Esophagus muscularis mucosa (tissue), 4 donors: ENCODE measurements at regions not wholly inside any gene's neighbourhood (a gene's known extent, or its start where the extent isn't known, plus 50 kb on each side); places are given as distances from the start of the nearest gene placed in this dataset.

ENCODE experiments used
- DNase-seq: peaks from one replicate; pipeline ENCODE4 v3.0.0-alpha.2; 2017; ENCODE audit errors: extremely low spot score
- H3K27ac ChIP-seq, 4 donors: fragments of 200-600 bp; sonication (generic); replicated peaks in 1 of 4; 1 replicate in 3 of 4; 2 replicates in 1 of 4; pipeline ENCODE4 v1.5.1; 2016 to 2019; ENCODE audit warnings: mild to moderate bottlenecking in 1 of 4
- H3K27me3 ChIP-seq, 4 donors: fragments of 200-600 bp; sonication (generic); one replicate each; pipeline versions ENCODE4 v1.5.1 to v1.6.0; 2016 to 2019
- H3K36me3 ChIP-seq, 4 donors: fragments of 200-600 bp; sonication (generic); one replicate each; pipeline ENCODE4 v1.5.1; 2016 to 2019
- H3K4me1 ChIP-seq, 4 donors: fragments of 200-600 bp; sonication (generic); one replicate each; pipeline ENCODE4 v1.5.1; 2016 to 2019
- H3K4me3 ChIP-seq, 4 donors: fragments of 200-600 bp; sonication (generic); 1 replicate in 2 of 4; 2 replicates in 2 of 4; pipeline ENCODE4 v1.5.1; 2016 to 2019; ENCODE audit warnings: mild to moderate bottlenecking in 4 of 4, moderate library complexity in 1 of 4
- H3K9me3 ChIP-seq, 4 donors: fragments of 200-600 bp; sonication (generic); 1 replicate in 3 of 4; 2 replicates in 1 of 4; pipeline ENCODE4 v1.5.1; 2016 to 2019
- CTCF ChIP-seq, 3 experiments: fragments of 200-600 bp in 2 of 3; fragments of 450-650 bp in 1 of 3; sonication (generic) in 2 of 3; IDR thresholded peaks; one replicate each; pipeline ENCODE4 v1.5.1; 2017 to 2019; ENCODE audit warnings: antibody characterized with exemption in 3 of 3, mild to moderate bottlenecking in 2 of 3, moderate library complexity in 1 of 3
- EP300 ChIP-seq: sonication (generic); formaldehyde crosslinking; IDR thresholded peaks from one replicate; pipeline ENCODE4 v1.6.1; 2017; ENCODE audit warnings: antibody characterized with exemption
- POLR2A ChIP-seq: fragments of 450-650 bp; IDR thresholded peaks from one replicate; pipeline ENCODE4 v1.6.1; 2017; ENCODE audit warnings: antibody characterized with exemption, moderate library complexity, mild to moderate bottlenecking, low read depth
- POLR2AphosphoS5 ChIP-seq, 2 donors: sonication (generic); formaldehyde crosslinking; IDR thresholded peaks; one replicate each; pipeline ENCODE4 v1.6.1; 2017; ENCODE audit warnings: antibody characterized with exemption in 2 of 2
- WGBS: methylation state at CpG from one replicate; pipeline ENCODE4 v1.1.5; 2018; 5-methylcytosine and 5-hydroxymethylcytosine counted together
- intact Hi-C: fragments of 100-400 bp; cut with DNase I; formaldehyde crosslinking; loops from one replicate; pipeline ENCODE4 v1.15.1; 2023

- intact Hi-C loops = no loop called here
- TF ChIP-seq POLR2AphosphoS5 (IDR thresholded peaks at IDR 0.05) = no peak
- TF ChIP-seq CTCF (IDR thresholded peaks at IDR 0.05) = no peak
- no peak for TF ChIP-seq EP300
- no peak for TF ChIP-seq POLR2A
- no peak for DNase-seq
- Histone ChIP-seq H3K9me3 (peaks cover 0 to 11% (median 3%) of the 10 kb centered on the region in 4 donors), H3K27me3 (no peaks in the 10 kb centered on the region), H3K4me3 (no peak overlapping the region), H3K36me3 (no peaks in the 10 kb centered on the region), H3K27ac (no peak overlapping the region), H3K4me1 (peaks cover 0 to 11% (median 0%) of the 10 kb centered on the region in 4 donors)
- 93% methylated on average over 1 of the region's 1 CpG for WGBS
Measured at GRCh38 chr6:105458551-105458950, 55.7 kb upstream of the PREP start.

GRCh38 chr6:105458084-105458483, 55.2 kb upstream of the PREP start:
- Histone ChIP-seq H3K36me3 (no peaks in the 10 kb centered on the region), H3K9me3 (peaks cover 0 to 11% (median 3%) of the 10 kb centered on the region in 4 donors), H3K27ac (no peak overlapping the region), H3K27me3 (no peaks in the 10 kb centered on the region), H3K4me1 (peaks cover 0 to 13% (median 0%) of the 10 kb centered on the region in 4 donors), H3K4me3 (no peak overlapping the region)
- intact Hi-C loops = no loop called here
- DNase-seq = no peak
- no peak for TF ChIP-seq CTCF (IDR thresholded peaks at IDR 0.05)
- TF ChIP-seq POLR2A = no peak
- no peak for TF ChIP-seq POLR2AphosphoS5 (IDR thresholded peaks at IDR 0.05)
- no peak for TF ChIP-seq EP300

- Histone ChIP-seq H3K4me3 (no peak overlapping the region), H3K4me1 (peaks cover 0 to 13% (median 0%) of the 10 kb centered on the region in 4 donors), H3K27me3 (no peaks in the 10 kb centered on the region), H3K36me3 (no peaks in the 10 kb centered on the region), H3K27ac (no peak overlapping the region), H3K9me3 (no peaks in the 10 kb centered on the region)
- DNase-seq = no peak
- intact Hi-C loops = no loop called here
- no peak for TF ChIP-seq CTCF (IDR thresholded peaks at IDR 0.05)
- TF ChIP-seq EP300 = no peak
- no peak for TF ChIP-seq POLR2AphosphoS5 (IDR thresholded peaks at IDR 0.05)
- TF ChIP-seq POLR2A = no peak
- 34% methylated on average over 1 of the region's 1 CpG for WGBS
Measured at GRCh38 chr6:105453968-105454367, 51.1 kb upstream of the PREP start.

GRCh38 chr6:105452924-105453756, 50.3 kb upstream of the PREP start:
- no peak for DNase-seq
- no peaks in the 10 kb centered on the region for H3K9me3 ChIP-seq
- peaks cover 0 to 13% (median 0%) of the 10 kb centered on the region in 4 donors for H3K4me1 ChIP-seq
- no peak for TF ChIP-seq POLR2AphosphoS5 (IDR thresholded peaks at IDR 0.05)
- no peak for TF ChIP-seq EP300
- TF ChIP-seq POLR2A = no peak
- TF ChIP-seq CTCF (IDR thresholded peaks at IDR 0.05) = no peak
- 65% methylated on average over 8 of the region's 8 CpGs for whole genome bisulfite sequencing
- no peaks in the 10 kb centered on the region for H3K27me3 ChIP-seq
- H3K4me3 ChIP-seq = no peak overlapping the region
- H3K36me3 ChIP-seq = no peaks in the 10 kb centered on the region
- no peak overlapping the region for H3K27ac ChIP-seq
- intact Hi-C loops = no loop called here
